ENCODE measurements at regions not wholly inside any gene's neighbourhood (a gene's known extent, or its start where the extent isn't known, plus 50 kb on each side); places are given as distances from the start of the nearest gene placed in this dataset.
A peak's percentile ranks its signal among the peaks of the same experiment; 100 is the strongest.

DNA sequence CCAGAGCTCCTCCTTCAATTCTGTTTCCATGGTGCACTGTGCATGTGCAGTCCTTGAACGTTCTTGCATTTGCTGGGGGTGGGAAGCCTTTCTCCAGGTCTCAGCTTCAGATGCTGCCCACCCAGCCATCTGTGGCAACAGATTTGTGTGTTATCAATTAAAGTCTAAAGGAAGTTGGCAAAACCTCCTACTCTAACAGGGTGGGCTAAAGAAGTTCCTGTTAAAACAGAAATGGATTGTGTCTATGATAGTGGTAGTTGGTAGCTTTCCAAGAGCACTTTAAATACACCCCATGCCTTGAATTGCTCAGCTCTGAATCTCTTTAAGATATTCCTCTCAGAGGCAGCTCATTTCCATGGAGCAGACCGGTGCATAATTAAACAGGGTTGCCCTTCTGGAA, 488.0 kb upstream of the SUCLG2 start:
- DNase-seq: no peak

DNA sequence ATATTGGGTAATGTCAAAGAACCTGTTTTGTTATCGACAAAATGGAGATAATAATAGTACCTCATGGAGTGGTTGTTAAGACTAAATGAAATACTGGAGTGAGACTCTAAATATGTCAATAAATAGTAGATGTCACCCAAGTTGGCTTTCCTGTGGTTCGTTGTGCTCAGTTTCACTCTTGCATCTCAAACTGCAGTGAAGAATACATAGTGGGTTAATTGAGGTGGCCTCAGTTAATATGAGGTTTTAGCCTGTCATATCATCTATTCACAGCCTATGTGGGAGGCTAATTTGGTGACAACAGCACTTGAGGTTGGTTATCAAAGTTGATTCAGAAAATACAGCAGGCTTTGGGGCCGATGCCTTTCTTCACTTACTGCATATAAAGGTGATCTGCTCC, 485.5 kb upstream of the SUCLG2 start:
- DNase-seq: no peak

DNA sequence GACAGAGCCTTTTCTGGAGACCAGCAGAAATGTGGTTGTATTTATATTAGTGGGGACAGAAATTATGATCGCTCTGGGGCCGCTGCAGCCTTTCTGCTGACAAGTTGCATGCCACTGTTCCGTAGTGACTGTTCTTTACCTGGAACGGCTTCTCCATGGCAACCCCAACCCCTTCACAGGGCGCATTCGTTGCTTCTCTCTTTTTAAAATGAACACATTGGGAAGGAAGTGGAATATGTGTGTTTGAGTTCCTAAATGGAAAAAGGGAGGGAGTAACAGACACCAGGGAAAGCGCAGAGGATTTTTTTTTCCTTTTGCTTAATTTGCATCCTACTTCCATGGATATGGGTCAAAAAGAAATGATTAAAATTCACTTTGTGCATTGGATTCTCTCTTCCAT, 482.0 kb upstream of the SUCLG2 start:
- DNase-seq: no peak

GRCh38 chr3:68135067-68135466, 480.7 kb upstream of the SUCLG2 start:
- no peak for DNase-seq

GRCh38 chr3:68129065-68129464, 474.7 kb upstream of the SUCLG2 start:
- DNase-seq: no peak

DNA sequence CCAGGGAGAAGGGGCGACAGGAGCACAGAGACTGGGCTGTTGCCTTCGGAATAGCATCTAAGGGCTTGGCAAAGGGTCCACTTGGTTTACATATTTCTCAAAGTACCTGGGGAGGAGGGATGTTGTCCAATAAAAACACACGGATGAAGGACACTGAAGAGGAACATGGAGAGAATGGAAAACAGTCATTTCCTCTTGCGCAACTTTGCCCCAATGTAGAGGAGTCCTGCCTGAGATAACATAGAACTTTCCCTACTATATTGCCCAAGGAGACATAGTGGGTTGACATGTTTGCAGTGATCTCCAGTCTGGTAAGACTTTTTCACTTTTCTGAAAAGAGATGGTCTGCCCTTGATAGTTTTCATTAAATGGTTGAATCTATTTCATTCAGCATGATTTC, 468.8 kb upstream of the SUCLG2 start:
- DNase-seq: no peak

DNA sequence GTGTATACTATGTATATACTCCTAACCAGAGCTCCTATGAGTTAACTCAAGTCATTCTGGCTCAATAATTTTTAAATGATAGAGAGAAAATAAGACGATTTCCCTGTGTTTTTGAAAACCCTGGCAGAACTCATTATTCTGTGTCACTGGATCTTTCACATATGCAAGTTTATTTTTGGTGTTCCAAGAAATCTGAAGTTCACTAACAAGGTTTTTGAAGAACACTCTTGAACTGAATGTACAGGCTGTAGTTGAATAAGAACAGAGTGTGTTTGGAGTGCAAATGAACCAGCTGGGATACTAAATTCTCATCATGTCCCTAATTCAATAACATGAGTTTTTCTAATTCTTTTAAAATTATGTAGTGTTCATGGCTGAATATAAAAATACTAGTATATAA, 466.9 kb upstream of the SUCLG2 start:
- DNase-seq: no peak

GRCh38 chr3:68116580-68116979, 462.2 kb upstream of the SUCLG2 start:
- DNase-seq: no peak

DNA sequence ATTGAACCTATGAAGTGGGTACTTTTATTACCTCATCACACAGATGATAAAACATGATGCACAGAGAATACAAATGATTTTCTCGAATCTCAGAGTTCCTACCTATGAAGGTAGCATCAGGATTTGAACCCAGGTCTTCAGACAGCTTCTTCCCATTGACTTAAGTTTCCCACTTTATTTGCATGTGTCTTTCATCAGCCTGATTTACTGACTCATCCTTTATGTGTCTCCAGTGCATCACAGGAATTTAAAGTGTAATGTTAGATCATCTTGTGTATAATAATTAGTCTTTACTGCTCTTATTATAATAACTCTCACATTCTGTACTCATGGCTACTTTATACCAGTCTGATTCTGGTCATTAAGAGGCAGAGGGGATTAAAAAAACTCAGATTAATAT, 449.4 kb upstream of the SUCLG2 start:
- DNase-seq: no peak

GRCh38 chr3:68090571-68090970, 436.2 kb upstream of the SUCLG2 start:
- no peak for DNase-seq

DNA sequence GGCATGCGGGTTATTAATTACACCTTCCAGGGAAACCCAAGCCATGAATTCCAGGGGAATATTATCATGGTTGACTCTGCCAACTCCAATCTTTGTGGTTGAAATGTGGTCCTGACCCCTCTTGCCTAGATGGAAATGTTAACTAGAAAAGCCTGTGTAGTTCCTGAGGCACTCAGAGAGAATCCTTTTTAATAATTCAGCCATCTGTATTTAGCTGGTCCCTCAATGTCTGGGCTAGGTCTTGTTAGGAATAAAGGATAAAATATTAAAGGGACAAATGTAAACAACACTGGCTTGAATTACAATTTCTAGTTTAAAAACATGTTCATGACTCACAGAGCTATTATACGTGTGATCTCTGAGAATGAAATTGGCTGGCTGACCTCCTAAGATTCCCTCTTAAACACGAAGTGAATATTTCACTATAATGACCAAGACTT, 435.2 kb upstream of the SUCLG2 start:
- DNase-seq: no peak

GRCh38 chr3:68088636-68089035, 434.2 kb upstream of the SUCLG2 start:
- no peak for DNase-seq

GRCh38 chr3:68088216-68088615, 433.8 kb upstream of the SUCLG2 start:
- peak; percentile 81 for DNase-seq

GRCh38 chr3:68072062-68072461, 417.6 kb upstream of the SUCLG2 start:
- DNase-seq: no peak

DNA sequence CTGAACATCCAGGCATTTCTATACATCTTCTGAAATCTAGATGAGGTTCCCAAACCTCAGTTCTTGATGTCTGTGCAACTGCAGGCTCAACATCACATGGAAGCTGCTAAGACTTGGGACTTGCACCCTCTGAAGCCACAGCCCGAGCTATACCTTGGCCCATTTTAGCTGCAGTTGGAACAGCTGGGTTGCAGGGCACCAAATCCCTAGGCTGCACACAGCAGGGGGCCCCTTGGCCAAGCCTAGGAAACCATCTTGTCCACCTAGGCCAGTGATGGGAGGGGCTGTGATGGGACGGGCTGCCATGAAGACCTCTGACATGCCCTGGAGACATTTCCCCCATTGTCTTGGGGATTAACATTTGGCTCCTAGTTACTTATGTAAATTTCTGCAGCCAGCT, 415.8 kb upstream of the SUCLG2 start:
- DNase-seq: no peak

- no peak for DNase-seq
Measured at GRCh38 chr3:68067314-68067713, 412.9 kb upstream of the SUCLG2 start.

DNA sequence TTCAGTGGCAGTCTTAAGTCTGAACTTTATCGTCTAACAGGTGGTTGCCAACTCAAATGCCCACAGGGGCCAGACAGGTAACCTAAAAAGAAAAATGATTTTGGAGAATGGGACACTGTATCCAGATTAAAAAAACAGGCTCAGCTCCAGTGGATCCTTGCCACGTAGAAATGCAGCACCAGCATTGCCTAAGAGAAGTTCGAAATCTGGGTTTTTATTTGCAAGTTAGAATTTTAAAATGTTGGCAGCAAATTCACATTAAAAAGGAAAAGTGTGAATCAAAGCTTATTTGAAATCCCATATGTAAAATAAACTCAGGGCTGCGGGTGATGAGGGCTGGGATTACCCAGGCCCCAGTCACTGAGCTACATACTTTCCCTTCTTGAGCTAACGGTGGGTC, 408.5 kb upstream of the SUCLG2 start:
- DNase-seq: no peak

GRCh38 chr3:68060910-68061309, 406.5 kb upstream of the SUCLG2 start:
- no peak for DNase-seq

- no peak for DNase-seq
Measured at GRCh38 chr3:68060191-68060590, 405.8 kb upstream of the SUCLG2 start.

DNA sequence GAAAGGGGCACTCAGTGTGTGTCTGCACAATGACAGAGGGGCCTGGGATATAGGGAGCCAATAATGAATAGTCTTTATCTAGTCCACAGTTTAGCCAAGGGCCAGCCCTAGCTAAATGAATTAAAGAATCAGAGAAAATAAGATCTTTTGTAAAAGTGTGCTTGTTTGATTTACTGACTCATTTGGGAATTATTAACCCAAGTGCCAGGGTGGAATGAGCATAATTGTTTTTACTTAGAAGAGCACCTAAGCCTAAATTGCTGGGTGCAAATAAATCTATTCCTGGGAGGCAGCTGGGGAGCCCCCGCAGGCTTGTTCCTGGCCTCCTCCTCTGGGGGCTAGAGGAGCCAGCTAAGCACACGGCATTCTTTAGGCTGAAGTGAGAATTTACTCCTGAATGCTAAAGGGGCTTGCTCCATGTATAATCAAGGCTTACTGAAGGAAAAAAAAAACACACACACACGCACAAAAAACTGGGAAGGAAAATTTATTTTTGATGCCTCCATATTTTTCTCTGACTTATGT, 405.3 kb upstream of the SUCLG2 start:
- no peak for DNase-seq

GRCh38 chr3:68057637-68058320, 403.4 kb upstream of the SUCLG2 start:
- DNase-seq: peak; percentile 81

DNA sequence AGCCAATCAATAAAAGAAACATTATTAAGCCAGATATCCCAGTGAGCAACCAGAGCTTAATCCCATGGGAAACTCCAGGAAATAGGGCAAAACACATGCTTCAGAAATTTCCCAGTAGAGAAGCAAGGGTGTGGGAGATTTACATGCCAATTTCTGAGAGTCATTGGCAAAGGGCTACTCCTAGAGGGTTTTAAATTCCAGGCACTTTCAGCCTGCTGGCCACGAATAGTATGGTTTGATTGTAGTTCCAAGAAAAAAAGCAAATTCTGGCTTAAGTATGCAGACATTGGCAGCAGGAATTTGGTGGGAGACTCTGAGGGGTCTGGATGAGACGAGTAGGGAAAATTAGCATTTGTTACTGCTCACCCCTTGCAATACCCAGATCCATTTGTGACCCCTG, 402.1 kb upstream of the SUCLG2 start:
- DNase-seq: no peak

GRCh38 chr3:68055215-68055614, 400.8 kb upstream of the SUCLG2 start:
- DNase-seq: no peak

DNA sequence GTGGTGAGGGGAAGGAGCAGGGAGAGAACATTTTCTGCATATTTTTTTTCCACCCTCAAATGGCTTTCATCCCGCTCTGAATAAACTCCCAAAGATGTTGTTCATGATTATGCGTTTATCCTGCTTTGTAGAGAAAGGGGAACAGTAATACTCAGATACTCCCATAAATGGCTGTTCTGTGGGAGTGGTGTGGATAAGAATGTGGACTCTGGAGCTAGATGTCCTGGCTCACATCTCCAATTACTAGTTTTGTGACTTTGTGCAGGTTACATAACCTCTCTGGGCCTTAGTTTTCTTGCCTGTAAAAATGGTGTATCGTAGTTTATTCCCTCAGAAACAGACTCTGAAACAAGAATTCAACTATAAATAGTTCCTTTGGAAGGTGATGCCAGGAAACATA, 395.4 kb upstream of the SUCLG2 start:
- no peak for DNase-seq

DNA sequence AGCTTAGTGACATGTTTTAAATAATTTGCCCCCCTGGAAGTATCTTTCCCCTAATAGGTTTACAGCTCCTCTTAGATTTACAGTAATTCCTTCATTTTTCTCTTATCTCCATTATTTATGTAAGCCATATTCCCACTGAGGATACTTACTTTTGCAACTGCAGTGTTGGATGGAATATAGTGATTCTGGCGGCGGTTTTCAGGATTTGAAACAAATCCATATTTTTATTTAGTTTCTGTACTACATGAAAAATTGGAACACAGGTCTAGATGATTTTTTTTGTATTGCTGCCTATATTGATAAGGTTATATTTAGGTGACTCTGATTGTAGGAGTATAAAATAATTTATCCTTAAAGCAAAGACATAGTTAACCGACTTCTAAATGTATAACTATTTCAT, 391.6 kb upstream of the SUCLG2 start:
- no peak for DNase-seq
